GM21515 (cell line): ENCODE measurements at regions not wholly inside any gene's neighbourhood (a gene's known extent, or its start where the extent isn't known, plus 50 kb on each side); places are given as distances from the start of the nearest gene placed in this dataset.

Experiments
- ATAC-seq: cut with Tn5 transposase; IDR thresholded peaks from one replicate; pipeline ENCODE4 v1.9.1; 2021; ENCODE audit not compliant: unreplicated experiment

DNA sequence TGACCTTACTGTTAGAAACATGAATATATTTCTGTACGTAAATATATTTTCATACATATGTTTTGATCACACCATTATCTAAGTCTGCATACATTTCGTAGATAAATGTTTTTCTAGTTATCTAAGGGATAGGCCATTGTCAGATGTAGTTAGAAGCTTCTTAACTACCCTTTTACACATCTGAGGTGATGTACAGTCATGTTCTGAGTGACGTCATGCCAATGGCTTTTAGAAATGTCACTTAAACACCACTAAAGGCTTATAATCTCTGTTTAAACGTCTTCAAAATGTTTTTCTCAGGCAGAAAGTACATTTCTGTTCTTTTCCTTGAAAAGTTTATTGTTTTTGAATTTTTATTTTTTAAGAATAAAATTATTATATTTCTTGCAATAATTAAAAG is 781.9 kb downstream of the MRPL39 start:
- no peak for ATAC-seq

- no peak for ATAC-seq
These were observed 783.1 kb downstream of the MRPL39 start for GRCh38 chr21:24824209-24824608.

DNA sequence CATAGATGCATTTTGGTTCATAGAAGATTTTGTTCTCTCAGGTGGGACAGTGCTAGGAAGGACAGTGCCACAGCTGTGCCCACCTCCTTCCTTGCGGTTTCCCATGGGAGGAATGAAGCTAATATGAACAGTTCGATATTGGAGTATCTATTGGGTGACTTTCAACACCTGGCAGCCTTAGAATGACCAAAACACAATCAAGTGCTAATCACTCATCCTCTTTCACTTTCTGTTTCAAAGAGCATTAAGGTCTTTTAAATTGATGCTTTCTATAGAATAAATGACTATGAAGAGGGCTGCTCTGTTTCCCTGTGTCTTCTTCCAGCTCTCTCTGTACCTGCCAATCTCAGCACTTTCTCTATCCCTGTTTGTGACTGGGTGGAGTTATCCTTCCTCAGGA is 784.0 kb downstream of the MRPL39 start:
- ATAC-seq: no peak

GRCh38 chr21:24785033-24785432 is 822.2 kb downstream of the MRPL39 start:
- no peak for ATAC-seq

DNA sequence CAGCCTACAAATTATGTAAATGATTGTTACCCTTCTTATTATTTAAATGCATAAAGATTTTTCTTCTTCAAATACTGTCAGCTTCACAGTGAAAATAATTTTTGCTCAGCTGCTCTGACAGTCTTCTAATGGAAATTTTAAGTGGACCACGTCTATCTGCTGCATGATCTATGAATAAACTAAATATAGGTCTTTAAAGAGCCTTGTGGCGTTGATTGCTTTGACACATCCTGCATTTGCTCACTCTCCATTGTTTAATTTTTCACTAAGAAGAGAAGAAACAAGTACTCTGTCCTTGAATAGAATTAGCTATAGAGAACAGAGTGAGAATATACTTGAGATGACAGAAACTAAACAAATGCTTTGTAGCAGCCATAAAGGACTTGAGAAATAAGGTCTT is 826.1 kb downstream of the MRPL39 start:
- no peak for ATAC-seq

DNA sequence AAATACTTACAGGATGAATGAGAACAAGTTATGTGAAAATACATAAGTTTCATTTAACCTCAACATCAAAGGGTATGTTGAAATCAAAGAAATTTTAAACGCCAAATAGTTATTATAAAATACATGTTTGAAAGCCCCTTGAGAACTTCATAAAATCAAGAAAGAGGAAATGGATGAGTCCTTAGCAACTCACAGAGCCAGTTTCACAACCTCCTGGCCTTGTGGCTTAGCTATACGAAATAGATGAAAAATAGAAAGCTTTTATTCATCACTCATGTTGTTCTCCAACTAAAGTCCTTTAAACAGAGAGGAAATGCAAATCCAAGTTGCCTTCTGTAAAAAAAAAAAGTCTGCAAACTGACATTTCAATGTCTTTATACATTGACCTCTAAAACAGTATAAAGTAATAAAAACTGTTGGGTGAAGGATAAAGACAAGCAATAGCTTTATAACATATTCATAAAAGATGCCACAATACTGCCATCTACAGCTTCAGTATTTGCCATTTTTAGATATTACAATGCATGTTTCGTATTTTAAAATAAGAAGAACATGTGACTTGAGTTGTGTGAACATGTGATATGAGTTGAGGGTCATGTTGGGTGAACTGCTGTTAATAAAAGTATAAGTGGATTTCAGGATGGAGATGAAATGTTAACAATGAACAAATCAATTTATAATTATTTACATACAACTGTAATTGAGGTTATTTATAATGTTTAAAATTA is 847.8 kb downstream of the MRPL39 start:
- no peak for ATAC-seq

DNA sequence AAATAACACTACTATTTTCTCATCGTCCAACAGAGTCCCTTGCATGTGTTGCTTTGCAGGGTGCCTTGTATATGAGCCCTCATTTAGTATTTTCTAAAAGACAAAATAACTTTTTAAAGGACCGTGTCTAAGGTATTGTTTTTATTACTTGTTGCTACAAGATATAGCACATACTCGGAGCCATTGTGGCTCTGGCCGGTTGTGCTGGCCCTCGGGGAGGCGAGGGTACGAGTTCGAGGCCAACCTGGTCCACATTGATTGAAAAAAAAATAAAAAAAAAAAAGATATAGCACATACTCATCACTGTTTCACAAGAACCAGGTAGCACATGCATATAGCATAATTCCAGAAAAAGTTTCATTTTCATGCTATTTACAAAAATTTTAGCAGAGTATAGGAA is 869.2 kb downstream of the MRPL39 start:
- ATAC-seq: no peak

GRCh38 chr21:24737296-24737850 is 869.9 kb downstream of the MRPL39 start:
- no peak for ATAC-seq

DNA sequence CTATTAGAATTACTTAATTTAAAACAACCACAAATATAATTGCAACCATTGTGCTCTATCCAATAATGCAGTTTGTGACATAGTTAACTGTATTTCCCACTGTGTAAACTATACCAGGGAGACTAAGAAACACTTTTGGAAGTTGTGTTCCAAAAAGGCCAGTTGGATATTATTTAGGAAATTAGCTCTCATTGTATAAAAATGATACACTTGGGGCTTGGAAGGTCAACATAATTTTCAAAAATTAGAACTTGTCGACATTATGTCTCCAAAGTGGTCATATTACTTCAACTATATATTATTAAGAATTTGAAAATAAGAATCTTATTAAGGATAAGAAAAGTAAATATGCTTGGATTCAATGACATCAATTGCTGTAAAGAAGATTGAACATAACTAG is 876.6 kb downstream of the MRPL39 start:
- ATAC-seq: no peak

GRCh38 chr21:24729568-24729967 is 877.7 kb downstream of the MRPL39 start:
- ATAC-seq: no peak

DNA sequence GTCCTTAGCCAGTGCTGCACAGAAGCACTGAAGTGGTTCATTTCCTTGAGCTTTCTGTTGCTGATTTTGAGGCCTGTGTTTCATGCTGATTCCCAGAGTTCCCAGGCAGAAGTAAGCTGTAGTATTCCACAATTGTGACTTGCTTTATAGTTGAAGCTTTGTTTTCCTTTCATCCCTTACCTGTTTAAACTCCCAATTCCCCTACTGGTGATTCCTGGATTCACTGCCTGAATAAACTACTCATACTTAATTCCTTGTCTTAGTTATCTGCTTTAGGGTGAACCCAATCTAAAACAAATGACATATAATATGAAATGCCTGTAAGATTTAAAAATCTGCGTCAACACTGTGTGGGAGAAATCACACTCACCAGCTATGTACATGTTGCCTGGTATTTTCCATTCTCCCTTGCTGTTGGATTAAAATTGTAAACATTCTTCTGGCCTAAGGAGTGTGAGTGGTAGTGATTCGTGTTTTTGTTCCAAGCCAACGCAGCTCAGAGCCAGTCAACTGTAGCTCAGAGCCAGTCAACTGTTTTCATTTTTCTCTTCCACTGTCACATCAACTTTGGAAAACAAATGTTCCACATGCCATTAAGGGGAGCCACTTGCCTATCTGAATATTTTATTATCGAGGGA is 879.4 kb downstream of the MRPL39 start:
- ATAC-seq: no peak

- ATAC-seq: no peak
These were observed 890.9 kb downstream of the MRPL39 start for GRCh38 chr21:24716281-24716918.

DNA sequence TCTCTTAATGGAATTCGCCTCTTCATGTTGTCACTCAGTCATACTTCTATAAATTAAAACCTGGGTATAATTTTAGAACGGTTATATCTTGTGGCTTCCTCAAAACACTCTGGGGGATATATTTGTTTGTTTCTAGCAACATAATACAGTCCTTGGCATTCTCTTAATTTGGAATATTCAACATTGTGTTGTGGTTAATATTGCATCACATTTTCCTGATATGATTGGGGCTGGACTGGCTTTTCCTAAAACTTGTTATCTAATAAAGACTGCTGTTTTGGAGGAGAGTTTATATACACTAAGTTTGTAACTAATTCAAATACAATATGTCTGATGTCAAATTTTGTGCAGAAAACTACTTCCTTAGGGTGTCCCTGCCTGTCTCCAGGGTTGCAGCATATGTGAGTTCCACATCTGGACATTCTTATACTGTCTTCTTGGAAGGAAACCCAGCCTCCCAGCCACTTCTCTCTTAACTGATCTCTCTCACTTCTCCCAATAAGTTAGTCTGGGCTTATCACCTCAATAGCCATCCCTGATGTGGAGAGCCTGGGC is 892.6 kb downstream of the MRPL39 start:
- no peak for ATAC-seq

DNA sequence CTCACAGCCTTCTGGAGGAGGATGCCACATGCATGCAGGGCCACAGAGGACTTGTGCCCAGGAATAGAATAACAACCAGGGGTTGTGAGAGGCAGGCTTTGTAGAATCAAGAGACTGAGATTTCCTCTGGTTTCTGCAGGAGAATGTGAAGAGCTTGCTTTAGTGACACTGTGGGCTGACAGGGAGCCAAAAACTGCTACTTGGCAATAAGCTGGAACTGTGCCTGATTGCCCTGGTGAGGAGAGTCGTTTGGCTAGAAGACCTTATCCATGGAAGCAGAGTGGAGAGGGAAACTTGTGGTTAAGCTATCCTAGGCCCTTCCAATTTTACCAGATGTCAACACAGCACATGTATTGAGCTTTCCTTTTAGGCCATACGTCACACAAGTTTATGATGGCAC is 902.1 kb downstream of the MRPL39 start:
- ATAC-seq: no peak

- ATAC-seq: no peak
These were observed 913.5 kb downstream of the MRPL39 start for GRCh38 chr21:24693779-24694178.

DNA sequence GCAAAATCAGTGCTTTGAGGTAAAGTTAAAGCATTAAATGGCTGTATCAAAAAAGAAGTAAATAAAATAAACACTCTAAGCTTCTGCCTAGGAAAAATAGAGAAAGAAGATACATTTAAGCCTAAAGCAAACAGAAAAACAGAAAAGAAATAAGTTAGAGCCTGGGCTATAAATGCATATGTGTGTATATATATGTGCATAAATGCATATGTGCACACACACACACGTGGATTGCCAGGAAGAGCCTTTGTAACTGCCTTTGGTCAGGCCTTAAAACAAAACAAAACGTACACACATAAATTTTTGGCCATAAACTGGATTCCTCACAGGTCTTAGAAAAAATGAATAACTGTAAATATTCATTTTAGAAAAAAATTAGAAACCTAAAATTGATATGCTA is 925.8 kb downstream of the MRPL39 start:
- ATAC-seq: no peak

DNA sequence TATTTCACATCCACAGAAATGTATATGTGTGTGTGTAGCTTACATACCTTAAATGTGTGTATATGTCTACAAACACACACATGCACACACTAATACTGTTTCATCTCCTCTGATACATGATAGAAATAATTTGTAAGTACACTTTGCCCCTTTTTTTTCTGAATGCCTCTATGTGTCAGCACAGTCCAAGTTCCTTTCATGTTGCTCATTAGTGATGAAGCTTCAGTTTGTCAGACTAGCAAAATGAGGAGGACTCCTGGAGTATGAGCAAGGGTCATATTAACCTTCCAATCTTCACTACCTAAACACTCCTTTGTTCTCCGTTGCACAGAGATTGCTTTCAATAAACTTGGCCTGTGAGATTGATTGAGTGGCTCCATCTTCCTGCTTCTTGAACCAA is 935.4 kb downstream of the MRPL39 start:
- ATAC-seq: no peak

DNA sequence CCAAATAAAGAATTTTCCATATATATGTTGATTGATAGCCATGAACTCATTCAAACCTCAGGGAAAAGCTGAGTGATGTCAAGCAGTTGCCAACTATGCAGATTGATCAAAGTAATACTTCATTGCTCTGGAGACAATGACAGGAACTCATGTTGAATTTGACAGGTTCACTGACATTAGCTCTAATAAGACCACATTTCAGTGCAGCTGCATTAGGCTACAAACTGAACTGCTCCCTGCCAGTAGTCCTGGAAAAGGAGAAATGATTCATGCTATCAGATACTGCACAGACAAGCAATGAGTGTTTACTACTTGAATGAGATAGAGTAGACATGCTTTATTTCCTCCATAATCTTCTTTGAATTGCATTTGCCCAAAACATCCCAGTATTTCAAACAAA is 948.4 kb downstream of the MRPL39 start:
- no peak for ATAC-seq

DNA sequence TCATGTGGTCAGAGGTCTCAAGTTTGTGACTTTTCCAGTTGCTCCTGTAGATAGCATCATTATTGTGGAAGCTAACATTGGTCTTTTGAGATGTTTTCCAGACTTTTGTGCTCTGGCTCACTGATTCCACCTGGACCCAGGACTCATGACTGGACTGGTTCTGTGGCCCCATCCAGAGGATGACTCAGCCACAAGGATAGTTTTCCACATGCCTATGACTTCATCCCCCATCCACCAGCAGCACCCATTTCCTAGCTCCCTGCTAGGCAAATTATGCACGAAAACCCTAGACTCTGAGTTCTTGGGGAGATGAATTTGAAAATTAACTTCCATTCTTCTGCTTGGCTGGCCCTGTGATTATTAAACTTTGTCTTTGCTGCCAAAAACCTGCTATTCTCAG is 949.3 kb downstream of the MRPL39 start:
- ATAC-seq: no peak

DNA sequence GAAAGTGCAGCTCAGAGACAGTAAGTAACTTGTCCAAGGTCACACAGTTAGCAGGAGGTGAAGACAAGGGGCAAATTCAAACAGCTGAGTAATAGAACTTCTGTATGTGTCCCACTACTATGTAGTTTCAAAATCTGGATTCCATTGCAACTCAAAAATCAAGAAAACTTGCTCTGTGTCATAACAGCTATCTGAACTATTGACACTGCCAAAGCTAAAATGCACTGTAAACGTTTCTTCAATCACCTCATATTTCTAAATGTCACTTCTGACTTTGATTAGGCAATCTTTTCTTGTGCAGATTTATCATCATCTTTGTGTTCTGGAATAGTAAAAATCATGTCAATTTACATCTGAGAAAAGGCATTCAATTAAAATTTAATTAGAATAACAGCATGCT is 957.6 kb downstream of the MRPL39 start:
- no peak for ATAC-seq

GRCh38 chr21:24636696-24637095 is 970.6 kb downstream of the MRPL39 start:
- no peak for ATAC-seq

- ATAC-seq: no peak
These were observed 972.5 kb downstream of the MRPL39 start for GRCh38 chr21:24634749-24635148.
